DND-41 (cell line): ENCODE measurements at regions not wholly inside any gene's neighbourhood (a gene's known extent, or its start where the extent isn't known, plus 50 kb on each side); places are given as distances from the start of the nearest gene placed in this dataset.

Source experiments
- ATAC-seq: fragments of 200-7000 bp; cut with Tn5 transposase; 3 replicates; pipeline ENCODE4 v1.9.1; 2021; ENCODE audit warnings: low read depth; ENCODE audit not compliant: insufficient read depth
- DNase-seq: peaks from one replicate; pipeline ENCODE4 v3.0.0-alpha.2; 2020
- H2AFZ ChIP-seq: 2 replicates; pipeline ENCODE4 v1.6.0; 2012; ENCODE audit warnings: low read depth, low read length
- H3K27ac ChIP-seq: 2 replicates; pipeline ENCODE4 v1.5.1; 2012; ENCODE audit warnings: low read length, inconsistent platforms
- H3K27me3 ChIP-seq: fragments of 200-600 bp; sonication (generic); 2 replicates; pipeline ENCODE4 v1.6.0; 2012; ENCODE audit warnings: low read length, mild to moderate bottlenecking, inconsistent platforms; ENCODE audit not compliant: insufficient read depth, poor library complexity
- H3K36me3 ChIP-seq: 2 replicates; pipeline ENCODE4 v1.5.1; 2012; ENCODE audit warnings: low read length, inconsistent platforms; ENCODE audit not compliant: insufficient read depth
- H3K4me1 ChIP-seq: 2 replicates; pipeline ENCODE4 v1.5.1; 2012; ENCODE audit warnings: mild to moderate bottlenecking, low read length; ENCODE audit not compliant: insufficient read depth
- H3K4me2 ChIP-seq: 2 replicates; pipeline ENCODE4 v1.6.0; 2012; ENCODE audit warnings: mild to moderate bottlenecking, moderate library complexity, low read length, inconsistent platforms; ENCODE audit not compliant: insufficient read depth
- H3K4me3 ChIP-seq, 2 experiments: fragments of 200-600 bp in 1 of 2; shearing (Covaris generic) in 1 of 2; 2 replicates each; pipeline ENCODE4 v1.5.1; 2012 to 2016; ENCODE audit warnings: inconsistent platforms in 2 of 2, low read length in 2 of 2, mild to moderate bottlenecking in 2 of 2, low read depth in 1 of 2, moderate library complexity in 1 of 2
- H3K79me2 ChIP-seq: 2 replicates; pipeline ENCODE4 v1.6.0; 2012; ENCODE audit warnings: low read length, inconsistent platforms; ENCODE audit not compliant: insufficient read depth
- H3K9ac ChIP-seq: 2 replicates; pipeline ENCODE4 v1.6.0; 2012; ENCODE audit warnings: low read depth, mild to moderate bottlenecking, inconsistent platforms, low read length, moderate library complexity
- H3K9me3 ChIP-seq: 2 replicates; pipeline ENCODE4 v1.5.1; 2012; ENCODE audit warnings: low read length, moderate library complexity, mild to moderate bottlenecking, inconsistent platforms; ENCODE audit not compliant: insufficient read depth, severe bottlenecking
- H4K20me1 ChIP-seq: 2 replicates; pipeline ENCODE4 v1.6.0; 2012; ENCODE audit warnings: low read length; ENCODE audit not compliant: insufficient read depth
- EZH2 ChIP-seq: IDR thresholded peaks from 3 replicates; pipeline ENCODE4 v1.6.1; 2012; ENCODE audit warnings: borderline replicate concordance, low read depth, mild to moderate bottlenecking, moderate library complexity, low read length, inconsistent platforms; ENCODE audit not compliant: severe bottlenecking
- TF ChIP-seq, protein P1 (sequence below): IDR thresholded peaks from 2 replicates; pipeline ENCODE4 v1.5.1; 2012; ENCODE audit warnings: borderline replicate concordance, low read length, moderate library complexity, mild to moderate bottlenecking; ENCODE audit not compliant: poor library complexity, severe bottlenecking; ENCODE audit errors: extremely low read depth

DNA sequence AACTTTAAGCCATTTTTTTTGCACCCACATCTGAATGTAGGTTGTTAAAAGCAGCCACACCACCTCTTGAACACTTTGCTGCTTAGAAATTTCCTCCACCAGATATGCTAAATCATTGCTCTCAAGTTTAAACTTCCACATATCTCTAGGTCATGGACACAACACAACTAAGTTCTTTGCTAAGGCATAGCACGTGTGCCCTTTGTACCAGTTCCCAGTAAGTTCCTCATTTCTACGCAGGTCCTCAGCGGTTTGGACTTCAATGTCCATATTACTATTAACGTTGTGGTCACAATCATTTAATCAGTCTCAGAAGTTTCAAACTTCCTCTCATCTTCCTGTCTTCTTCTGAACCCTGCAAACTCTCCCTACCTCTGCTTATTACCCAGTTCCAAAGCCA lies 661.6 kb upstream of the PKN2 start:
- TF ChIP-seq, protein P1, sequence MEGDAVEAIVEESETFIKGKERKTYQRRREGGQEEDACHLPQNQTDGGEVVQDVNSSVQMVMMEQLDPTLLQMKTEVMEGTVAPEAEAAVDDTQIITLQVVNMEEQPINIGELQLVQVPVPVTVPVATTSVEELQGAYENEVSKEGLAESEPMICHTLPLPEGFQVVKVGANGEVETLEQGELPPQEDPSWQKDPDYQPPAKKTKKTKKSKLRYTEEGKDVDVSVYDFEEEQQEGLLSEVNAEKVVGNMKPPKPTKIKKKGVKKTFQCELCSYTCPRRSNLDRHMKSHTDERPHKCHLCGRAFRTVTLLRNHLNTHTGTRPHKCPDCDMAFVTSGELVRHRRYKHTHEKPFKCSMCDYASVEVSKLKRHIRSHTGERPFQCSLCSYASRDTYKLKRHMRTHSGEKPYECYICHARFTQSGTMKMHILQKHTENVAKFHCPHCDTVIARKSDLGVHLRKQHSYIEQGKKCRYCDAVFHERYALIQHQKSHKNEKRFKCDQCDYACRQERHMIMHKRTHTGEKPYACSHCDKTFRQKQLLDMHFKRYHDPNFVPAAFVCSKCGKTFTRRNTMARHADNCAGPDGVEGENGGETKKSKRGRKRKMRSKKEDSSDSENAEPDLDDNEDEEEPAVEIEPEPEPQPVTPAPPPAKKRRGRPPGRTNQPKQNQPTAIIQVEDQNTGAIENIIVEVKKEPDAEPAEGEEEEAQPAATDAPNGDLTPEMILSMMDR = no peak
- no peak for TF ChIP-seq EZH2
- Histone ChIP-seq H3K4me2 (no peak overlapping the region), H4K20me1 (no peaks in the 10 kb centered on the region), H3K4me3 (no peak overlapping the region), H3K36me3 (no peaks in the 10 kb centered on the region), H2AFZ (no peak overlapping the region), H3K79me2 (no peaks in the 10 kb centered on the region), H3K4me1 (no peaks in the 10 kb centered on the region), H3K27me3 (no peaks in the 10 kb centered on the region), H3K9ac (no peak overlapping the region), H3K9me3 (no peaks in the 10 kb centered on the region), H3K27ac (no peak overlapping the region)
- ATAC-seq (no peak), DNase-seq (no peak)

DNA sequence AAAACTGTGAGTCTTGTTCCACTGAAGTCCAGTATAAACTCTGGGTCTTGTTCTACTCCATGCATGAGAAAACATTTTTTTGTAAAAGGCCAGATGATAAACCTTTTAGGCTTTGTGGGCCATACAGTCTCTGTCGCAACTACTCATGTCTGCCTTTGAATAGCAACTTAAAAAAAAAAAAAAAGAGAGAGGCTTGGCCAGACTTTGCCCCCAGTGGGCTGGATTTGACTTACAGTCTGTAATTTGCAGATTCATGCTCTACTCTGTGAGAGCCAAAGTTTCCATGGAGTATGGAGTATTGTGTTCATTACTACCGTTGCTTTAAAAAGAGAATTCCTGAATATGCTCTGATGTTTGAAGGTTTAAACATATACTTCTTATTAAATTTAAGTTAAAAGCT lies 654.9 kb upstream of the PKN2 start:
- H3K27ac ChIP-seq = no peak overlapping the region
- no peak overlapping the region for H3K9ac ChIP-seq
- H3K79me2 ChIP-seq = no peaks in the 10 kb centered on the region
- no peak overlapping the region for H3K4me3 ChIP-seq
- H3K4me2 ChIP-seq = no peak overlapping the region
- no peaks in the 10 kb centered on the region for H3K4me1 ChIP-seq
- DNase-seq (no peak), ATAC-seq (no peak)
- H3K36me3 ChIP-seq = no peaks in the 10 kb centered on the region
- H4K20me1 ChIP-seq = no peaks in the 10 kb centered on the region
- H3K27me3 ChIP-seq = no peaks in the 10 kb centered on the region
- H2AFZ ChIP-seq = no peak overlapping the region
- TF ChIP-seq, protein P1 = no peak
- no peak for TF ChIP-seq EZH2
- no peaks in the 10 kb centered on the region for H3K9me3 ChIP-seq

DNA sequence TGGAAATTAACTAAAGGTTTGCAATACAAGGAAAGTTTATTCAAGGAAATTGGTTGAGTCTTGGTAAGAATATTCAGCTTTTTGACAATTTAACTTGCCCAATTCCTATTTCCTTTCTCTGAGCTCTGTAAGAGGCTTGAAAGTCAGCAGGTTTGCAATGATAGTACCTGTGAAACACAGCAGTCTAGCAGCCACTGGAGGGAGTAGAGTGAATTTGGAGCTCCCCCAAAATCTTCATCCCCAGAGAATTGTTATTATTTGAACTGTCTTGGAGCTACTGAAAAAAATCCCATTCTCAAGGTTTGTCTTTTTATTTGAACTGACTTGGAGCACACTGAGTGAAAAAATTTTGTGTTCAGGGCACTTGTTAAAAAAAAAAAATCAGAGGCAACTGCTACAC lies 654.2 kb upstream of the PKN2 start:
- H3K36me3 ChIP-seq = no peaks in the 10 kb centered on the region
- no peaks in the 10 kb centered on the region for H4K20me1 ChIP-seq
- H3K27me3 ChIP-seq = no peaks in the 10 kb centered on the region
- H3K4me1 ChIP-seq = no peaks in the 10 kb centered on the region
- H3K4me2 ChIP-seq = no peak overlapping the region
- H2AFZ ChIP-seq = no peak overlapping the region
- no peak overlapping the region for H3K4me3 ChIP-seq
- no peak for ATAC-seq
- H3K79me2 ChIP-seq = no peaks in the 10 kb centered on the region
- no peak for TF ChIP-seq EZH2
- TF ChIP-seq, protein P1 = no peak
- no peaks in the 10 kb centered on the region for H3K9me3 ChIP-seq
- H3K9ac ChIP-seq = no peak overlapping the region
- DNase-seq = no peak
- no peak overlapping the region for H3K27ac ChIP-seq

DNA sequence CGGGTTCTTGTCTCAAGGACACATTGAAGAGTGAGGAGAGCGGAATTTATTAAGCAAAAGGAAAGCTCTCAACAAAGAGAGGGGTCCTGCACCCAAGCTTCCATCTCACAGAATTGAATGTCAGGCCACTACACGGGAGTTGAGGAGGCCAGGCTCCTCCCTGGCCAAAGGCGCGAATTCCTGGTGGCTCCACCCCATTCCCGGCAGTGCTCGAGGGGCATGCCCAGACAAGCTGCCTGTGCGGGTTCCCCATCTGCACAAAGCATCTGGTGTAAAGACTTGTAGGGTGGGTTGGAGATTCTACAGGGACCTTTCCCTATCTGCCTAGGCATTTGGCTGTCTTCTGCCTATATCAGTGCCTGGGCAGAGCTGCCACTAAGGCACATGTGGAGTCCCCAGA lies 648.5 kb upstream of the PKN2 start:
- Histone ChIP-seq H3K9me3 (peaks cover 10% of the 10 kb centered on the region), H3K4me1 (no peaks in the 10 kb centered on the region), H3K4me3 (no peak overlapping the region), H4K20me1 (no peaks in the 10 kb centered on the region), H3K27me3 (no peaks in the 10 kb centered on the region), H3K9ac (no peak overlapping the region), H3K27ac (no peak overlapping the region), H2AFZ (no peak overlapping the region), H3K79me2 (no peaks in the 10 kb centered on the region), H3K36me3 (no peaks in the 10 kb centered on the region), H3K4me2 (no peak overlapping the region)
- no peak for TF ChIP-seq EZH2
- TF ChIP-seq, protein P1 = no peak
- ATAC-seq = no peak
- no peak for DNase-seq
